ENCODE measurements at regions not wholly inside any gene's neighbourhood (a gene's known extent, or its start where the extent isn't known, plus 50 kb on each side); places are given as distances from the start of the nearest gene placed in this dataset.
"Not testable (repeated sequence)": the region's sequence is repeated elsewhere in the genome, so short reads cannot be mapped to it uniquely, and the experiment has no call there.

DNA sequence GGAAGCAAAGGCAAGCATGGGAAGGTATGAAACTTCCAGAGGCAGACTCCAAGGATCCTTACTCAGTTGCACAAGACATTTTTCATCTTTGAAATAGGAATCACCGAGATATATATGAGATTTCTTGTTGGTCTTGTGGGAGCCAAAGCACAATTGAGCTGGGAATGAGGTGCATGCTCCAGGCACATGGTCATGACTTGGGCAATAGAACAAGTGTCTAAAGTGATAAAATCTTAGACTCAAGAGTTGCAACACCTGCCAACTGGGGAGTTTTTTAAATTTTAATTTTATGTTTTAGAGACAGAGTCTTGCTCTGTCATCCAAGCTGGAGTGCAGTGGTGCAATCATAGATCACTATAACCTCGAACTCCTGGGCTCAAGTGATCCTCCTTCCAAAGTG is 169.5 kb upstream of the ADCY1 start:
- no peak for DNase-seq (ENCODE audit: low read depth)

DNA sequence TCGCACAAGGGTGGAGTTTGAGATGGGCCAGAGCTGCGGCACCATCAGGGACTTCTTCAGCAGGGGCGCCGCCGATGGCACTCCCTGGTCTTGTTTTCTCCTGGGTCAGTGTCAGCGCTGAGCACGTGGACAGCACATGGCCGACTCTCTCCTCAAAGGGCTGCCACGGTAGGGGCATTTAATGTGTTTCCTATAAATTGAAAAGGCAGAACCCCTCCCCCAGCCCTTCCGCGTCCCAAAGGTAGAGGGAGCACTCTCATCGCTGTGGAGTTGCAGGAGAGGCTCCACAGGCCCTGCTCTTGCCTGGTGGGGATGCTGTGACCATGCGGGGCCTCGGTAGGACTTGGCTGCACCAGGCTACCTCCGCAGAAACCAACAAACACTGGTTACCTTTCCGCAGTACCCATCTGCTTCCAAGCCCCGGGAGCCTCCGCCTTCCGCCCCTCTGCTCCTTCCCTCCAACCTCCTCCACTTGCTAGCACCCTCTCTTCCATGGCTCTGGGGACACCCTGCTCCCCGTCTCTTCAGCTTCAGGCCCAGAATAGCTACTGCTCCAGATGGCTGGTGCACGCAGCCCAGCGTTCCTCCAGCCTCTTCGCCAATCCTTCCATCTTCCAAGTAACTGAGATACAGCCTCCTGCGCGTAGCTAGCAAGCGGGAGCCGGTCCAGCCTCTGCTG is 166.3 kb upstream of the ADCY1 start:
- DNase-seq (ENCODE audit: low read depth): no peak

DNA sequence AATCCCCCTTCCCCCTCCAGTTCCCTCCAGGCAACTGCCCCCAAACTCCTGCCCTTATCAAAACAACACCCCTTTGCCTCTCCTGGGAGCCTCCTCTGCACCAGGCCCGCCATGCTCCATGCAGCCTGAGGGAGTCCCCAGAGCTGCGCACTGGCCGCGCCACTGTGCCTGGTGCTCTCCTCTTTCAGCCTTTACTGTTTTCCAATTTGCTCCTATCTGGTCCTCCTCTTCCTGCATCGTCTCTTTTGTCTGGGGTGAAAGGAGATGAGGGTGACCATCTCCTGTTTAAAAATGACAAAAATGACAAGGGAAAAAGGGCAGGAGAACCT is 165.8 kb upstream of the ADCY1 start:
- DNase-seq (ENCODE audit: low read depth): no peak

DNA sequence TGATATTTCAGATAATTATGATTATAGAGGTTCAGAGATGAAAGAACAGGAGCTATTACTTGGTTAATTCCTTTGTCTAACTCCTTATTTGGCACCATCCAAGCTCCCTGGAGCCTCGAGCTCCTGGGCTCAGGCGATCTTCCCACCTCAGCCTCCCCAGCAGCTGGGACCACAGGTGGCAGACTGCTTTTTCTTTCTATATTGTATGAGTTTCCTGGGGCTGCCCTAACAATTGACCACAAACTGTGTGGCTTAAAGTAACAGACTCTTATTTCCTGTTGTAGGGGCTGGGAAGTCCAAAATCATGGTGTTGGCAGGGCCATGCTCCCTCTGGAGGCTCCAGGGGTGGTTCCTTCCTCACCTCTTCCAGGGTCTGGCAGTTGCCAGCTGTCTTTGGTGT is 163.3 kb upstream of the ADCY1 start:
- no peak for DNase-seq (ENCODE audit: low read depth)

DNA sequence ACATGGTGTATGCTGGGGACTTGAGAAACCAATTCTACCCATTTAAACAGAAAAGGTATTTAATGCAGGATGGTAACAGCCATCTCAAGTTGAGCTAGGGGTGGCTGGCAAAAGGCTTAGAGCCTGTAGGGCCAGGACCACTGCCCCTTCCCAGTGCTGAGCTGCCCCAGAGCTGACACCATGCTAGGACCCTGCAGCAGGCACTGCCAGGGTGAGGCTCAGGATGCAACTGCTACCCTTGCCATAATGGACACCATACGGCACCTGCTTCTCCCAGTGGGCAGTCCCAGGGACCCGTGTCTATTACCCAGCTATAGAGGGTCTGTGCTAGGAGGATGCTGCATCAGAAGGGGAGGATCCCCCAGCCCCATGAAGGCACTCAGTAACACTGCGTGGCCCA is 160.7 kb upstream of the ADCY1 start:
- DNase-seq (ENCODE audit: low read depth): no peak

DNA sequence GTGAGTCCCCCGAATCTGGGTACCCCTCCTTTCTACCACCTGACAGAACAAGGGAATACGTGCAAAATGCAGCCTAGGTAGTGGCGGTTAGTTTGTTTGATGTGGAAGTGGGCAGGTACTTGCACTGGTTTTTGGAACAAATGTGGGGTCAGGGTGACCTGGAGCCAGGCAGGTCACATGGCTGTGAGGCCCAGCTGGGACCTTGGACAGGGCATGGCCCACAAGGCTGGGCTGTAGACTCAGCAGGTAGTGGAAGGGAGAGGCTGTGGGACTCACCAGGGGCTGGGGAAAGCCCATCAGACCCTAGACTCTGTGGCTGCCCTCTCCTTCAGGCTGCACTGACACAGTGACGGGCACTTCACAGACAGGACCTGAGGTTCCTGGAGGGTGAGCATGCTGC is 159.9 kb upstream of the ADCY1 start:
- no peak for DNase-seq (ENCODE audit: low read depth)

DNA sequence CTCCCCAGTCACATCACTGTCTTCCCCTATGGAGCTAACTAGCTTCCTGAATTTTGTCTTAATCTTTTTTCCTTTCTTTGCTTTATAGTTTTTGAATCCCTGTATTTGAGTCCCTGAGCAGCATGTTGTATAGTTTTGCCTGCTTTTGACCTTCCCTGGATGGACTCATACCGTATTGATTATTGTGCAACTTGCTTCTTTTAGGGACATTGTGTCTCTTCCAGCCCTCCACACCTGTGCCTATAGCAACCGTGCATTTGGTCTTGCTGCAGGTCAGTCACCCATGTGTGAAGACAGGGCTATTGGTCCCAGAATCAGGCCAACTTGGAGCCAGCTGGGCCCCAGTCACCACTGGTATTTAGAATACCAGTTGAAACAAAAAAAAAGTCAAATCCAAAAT is 158.9 kb upstream of the ADCY1 start:
- DNase-seq (ENCODE audit: low read depth): no peak

DNA sequence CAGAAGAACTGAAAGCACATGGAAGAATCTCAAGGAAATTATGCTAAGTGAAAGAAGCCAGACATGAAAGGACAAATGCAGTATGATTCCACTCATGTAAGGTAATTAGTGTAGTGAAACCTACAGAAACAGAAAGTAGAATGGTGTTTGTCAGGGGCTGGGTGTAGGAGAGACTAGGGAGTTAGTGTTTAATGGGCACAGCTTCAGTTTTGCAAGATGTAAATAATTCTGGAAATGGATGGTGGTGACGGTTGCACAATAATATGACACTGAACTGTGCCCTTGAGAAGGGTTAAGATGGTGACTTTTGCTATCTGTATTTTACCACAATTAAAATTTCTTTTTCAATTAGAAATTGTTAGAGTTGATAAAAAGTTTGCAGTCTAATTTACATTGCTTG is 157.3 kb upstream of the ADCY1 start:
- DNase-seq (ENCODE audit: low read depth): peak; percentile 19

DNA sequence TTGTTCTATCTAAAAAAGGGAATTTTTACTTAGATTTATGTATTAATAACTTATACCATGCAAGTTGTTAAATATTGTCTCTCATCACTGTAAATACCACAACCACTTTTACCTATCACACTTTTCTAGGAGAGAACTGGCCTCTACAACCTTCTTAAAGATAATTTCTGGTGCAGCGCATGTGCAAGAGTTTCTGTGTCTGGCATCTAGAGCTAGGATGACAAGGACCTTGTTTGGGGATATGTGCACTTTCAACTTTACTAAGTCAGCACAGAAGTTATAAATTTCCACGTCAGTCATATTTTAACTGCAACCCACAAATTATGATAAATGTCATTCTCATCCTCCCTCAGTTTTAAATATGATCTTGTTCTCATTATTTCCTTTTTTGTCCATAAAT is 156.9 kb upstream of the ADCY1 start:
- no peak for DNase-seq (ENCODE audit: low read depth)

DNA sequence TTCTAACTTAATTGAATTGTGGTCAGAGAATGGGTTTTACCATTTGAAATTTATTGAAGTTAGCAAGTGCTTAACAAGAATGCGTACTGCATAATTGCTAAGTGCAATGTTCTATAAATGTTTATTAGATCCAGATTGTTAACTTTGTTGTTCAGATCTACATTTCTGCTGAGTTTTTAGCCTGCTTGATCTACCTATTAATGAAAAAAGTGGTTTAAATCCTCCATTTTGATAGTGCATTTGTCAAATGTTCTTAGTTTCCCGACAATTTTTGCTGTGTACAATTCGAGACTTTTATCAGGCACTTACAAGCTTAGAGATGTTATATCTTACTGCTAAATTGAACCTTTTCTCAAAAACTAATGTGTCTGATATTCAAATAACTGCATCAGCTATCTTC is 156.4 kb upstream of the ADCY1 start:
- DNase-seq (ENCODE audit: low read depth): no peak

DNA sequence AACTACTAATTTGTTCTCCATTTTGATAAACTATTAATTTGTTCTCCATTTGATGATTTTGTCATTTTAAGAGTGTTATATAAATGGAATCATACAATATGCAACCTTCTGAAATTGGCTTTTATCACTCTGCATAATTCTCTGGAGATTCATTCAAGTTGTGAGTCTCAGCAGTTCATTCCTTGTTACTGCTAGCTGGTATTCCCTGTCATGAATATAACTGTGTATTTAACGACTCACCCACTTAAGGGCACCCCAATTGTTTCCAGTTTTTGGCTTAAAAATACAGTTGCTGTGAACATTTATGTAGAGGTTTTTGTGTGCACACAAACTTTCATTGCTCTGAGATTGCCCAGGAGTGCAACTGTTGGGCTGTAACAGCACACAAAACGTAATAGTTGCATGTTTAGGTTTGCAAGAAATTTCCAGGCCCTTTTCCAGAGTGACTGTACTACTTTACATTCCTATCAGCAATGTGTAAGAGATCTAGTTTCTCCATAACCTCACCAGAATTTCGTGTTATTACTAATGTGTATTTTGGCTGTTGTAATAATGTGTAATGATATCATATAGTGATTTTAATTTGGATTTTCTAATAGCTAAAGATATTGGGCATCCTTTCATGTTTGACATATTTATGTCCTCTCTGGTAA is 153.2 kb upstream of the ADCY1 start:
- no peak for DNase-seq (ENCODE audit: low read depth)

DNA sequence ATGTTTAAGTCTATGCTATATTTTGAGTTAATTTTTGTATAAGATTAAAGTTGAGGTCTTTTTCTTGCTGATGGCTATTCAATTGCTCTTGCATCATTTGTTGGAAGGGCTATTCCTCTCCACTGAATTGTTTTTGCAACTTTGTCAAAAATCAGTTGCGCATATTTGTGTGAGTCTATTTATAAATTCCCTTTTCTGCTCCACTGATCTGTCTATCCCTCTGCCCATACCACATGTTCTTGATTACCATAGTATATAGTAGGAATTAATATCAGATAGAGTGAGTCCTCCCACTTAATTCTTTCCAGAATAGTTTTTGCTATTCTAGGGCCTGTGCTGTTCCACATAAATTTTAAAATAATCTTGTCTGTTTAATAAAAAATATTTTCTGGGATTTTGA is 152.4 kb upstream of the ADCY1 start:
- DNase-seq (ENCODE audit: low read depth): peak; percentile 23

DNA sequence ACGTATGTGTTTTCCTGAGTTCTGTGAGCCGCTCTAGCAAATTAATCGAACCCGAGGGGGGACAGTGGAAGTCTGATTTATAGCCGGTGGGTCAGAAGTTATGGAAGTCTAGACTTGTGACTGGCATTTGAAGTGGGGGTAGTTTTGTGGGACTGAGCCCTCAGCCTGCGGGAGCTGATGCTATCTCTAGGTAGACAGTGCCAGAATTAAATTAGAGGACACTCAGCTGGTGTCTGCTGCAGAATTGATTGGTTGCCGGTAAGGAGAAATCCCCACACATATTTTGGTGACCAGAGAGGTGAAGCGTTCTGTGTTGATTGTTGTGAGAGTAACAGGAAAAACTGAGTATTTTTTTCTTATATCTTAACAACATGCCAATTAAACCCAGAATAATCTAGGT is 143.8 kb upstream of the ADCY1 start:
- DNase-seq (ENCODE audit: low read depth): no peak

DNA sequence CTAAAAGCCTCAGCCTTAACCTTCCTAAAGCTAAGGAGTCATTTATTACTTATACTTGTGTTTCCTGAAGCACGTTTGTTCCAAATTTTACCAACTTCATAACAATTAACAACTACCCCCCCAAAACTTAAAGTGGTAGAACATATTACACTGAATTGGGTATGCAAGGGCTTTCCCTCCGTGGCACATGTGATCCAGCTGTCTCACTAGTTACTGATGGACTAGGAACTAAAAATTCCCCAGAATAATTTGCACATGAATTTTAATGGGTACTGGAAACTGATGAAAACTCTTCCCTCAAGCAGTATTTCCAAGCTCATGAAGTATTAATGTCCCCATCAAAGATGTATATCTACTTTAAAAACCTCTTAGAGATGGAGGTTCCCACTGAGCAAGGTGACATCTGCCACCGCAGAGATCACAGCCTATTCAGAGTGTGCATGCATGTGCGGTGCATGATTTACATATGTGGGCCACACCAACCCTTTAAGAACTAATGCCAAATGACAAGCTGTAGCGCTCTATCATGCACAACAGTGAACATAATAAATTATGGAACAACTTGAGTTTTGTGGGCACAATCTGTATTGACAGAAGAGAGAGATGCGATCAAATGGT is 139.9 kb upstream of the ADCY1 start:
- no peak for DNase-seq (ENCODE audit: low read depth)

DNA sequence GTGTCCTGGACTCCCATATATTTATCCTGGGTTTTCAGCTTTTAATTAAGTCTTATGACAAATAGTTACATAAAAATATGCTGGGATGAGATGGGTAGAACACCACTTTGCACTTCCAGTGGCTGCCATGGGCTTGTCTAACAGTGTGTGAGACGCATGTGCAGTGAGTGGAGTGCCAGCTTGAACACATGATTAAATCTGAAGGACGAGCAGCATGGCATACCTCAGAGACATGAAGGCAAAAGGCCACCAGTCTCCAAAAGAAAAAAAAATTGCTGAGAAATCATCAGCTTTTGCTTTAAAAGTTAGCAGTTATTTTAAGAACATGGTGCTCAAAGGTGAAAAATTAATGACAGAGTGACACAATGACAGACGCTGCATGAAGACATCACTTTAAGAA is 139.0 kb upstream of the ADCY1 start:
- DNase-seq (ENCODE audit: low read depth): peak; percentile 15

DNA sequence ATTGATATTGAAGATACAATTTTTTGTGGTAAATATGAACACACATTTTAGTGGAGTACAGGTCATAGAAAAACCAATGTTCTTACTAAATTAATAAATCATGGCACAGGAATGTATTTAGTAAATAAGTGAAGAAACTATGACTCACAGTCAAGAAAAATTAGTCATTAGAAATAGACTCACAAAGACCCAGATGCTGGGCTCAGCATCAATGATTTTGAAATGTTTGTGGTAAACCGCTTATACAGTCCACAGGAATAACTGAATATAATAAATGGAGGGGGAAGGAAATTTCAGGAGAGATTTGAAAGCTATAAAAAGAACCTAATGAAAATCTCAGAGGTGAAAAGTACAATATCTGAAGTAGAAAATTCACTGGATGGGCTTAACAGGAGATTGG is 138.3 kb upstream of the ADCY1 start:
- DNase-seq (ENCODE audit: low read depth): peak; percentile 95

DNA sequence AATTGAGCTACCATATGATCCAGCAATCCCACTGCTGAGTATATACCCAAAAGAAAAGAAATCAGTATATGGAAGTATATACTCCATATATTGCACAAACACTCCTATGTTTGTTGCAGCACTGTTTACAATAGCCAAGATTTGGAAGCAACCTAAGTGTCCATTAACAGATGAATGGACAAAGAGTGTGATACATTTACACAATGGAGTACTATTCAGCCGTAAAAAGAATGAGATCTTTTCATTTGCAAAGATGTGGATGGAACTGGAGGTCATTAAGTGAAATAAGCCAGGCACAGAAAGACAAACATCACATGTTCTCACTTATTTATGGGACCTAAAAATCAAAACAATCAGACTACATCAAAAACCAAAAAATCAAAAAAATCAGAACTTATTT is 133.4 kb upstream of the ADCY1 start:
- DNase-seq (ENCODE audit: low read depth): not testable (repeated sequence)

DNA sequence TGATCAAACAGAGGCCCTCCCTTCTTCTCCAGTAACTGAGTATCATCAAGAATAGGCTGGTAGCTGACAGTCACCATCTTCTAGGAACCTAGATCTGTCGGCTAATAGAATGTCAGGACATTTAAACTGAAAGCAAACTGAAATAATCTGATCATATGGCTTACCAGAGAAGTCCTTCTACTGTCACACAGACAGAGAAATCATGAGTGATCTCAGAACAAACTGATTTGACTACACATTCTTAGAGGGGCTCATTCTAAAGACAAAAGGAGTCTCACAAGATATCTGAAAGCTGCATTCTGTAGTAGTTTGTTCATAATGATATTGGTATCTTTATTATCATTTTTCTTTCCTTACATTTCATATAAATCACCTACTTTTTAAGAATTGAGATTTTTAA is 130.9 kb upstream of the ADCY1 start:
- no peak for DNase-seq (ENCODE audit: low read depth)

DNA sequence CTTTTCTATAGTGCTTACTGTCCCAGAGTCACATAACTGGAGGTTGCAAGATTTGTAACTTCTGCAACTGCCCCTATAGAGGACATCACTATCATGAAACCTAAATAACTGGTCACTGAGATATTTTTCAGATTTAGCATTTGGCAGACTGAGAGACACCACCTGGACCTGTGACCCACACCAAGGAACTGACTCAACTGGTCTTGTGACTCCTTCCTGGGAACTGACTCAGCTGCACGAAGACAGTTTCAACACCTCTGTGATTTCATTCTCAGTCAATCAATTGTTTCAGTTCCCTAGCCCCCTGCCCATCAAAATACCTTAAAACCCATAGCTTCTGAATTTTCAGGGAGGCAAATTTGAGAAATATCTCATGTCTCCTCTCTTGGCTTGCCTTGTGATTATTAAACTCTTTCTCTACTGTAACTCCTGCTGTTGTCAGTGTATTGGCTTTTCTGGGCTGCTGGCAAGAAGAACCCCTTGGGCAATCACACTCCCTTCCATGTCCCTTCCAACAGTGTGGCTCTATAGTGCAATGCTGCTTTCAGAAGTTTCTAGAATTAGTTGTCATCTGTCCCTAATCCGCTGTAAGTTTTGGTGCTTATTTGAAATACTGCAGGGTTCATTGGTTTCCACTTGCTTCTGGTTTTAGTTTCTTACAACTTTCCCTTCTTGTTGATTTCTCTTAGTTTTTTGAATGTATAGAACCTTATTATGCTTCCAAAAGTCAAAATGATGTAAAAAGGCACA is 127.8 kb upstream of the ADCY1 start:
- peak; percentile 67 for DNase-seq (ENCODE audit: low read depth)

DNA sequence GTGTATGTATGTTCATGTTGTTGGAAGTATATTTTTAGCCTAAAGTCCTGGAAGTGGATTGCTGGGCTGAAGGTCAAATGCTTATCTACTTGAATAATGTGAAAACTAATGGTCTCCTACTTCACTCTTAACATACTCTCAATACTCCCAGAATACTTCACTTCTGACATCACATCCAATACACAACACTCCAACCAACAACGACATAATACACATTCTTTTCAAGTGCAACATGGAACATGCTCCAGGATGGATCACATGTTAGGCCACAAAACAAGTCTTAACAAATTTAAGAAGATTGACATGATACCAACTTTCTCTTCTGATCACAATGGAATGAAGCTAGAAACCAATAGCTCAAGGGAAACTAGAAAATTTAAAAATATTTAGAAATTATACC is 126.9 kb upstream of the ADCY1 start:
- no peak for DNase-seq (ENCODE audit: low read depth)

DNA sequence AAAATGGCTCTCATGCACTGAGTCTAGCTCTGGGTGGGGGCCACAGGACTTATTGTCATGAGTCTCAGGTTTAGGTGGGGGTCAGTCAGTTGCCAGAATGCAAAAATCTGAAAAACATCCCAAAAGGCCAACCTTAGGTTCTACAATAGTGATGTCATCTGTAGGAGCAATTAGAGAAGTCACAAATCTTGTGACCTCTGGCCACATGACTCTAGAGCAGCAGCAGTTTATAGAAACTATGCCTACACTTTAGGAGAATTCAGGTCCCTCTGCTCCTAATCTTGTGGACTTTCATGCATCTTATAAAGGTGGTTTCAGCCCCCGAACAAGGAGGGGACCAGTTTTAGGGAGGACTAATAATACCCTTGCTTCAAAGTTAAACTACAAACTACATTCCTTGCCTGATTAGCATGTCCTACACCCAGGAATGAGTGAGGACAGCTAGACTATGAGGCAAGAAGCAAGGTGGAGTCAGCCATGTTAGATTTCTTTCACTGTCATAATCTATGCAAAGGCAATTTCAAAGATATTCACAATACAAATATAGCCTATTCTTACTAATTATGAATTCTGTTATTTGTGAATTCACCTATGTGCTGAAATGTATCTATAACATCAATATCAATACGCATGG is 123.5 kb upstream of the ADCY1 start:
- DNase-seq (ENCODE audit: low read depth): no peak

DNA sequence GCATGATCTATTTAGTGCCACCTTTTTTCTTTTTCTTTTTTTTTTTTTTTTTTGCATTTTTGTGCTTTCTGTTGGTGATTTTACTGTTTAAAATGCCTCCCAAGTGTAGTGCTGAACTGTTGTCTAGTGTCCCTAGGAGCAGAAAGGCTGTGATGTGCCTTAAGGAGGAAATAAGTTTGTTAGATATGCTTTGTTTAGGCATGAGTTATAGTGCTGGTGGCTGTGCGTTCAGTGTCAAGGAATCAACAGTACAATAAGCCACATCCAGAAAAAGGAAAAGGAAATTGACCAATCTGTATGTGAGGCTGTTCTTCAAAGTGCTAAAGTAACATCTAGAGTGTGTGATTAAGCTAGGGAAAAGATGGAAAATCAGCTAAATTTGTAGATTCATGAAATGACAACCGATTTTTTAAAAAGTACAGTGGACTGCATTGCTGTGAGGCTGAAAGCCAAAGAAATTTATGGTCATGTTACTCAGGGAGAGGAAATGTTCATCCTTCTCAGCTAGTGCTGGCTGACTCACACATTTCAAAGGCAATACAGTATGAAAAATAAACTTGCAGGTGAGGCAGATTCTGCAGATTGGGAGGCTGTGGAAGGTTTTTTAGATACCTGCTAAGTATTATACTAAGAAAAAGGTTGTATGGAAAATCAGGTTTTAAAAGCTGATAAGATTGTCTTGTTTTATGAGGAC is 122.7 kb upstream of the ADCY1 start:
- peak; percentile 47 for DNase-seq (ENCODE audit: low read depth)

Data from RPMI7951 (cell line).